Uterus (tissue), 2 donors: ENCODE measurements at regions not wholly inside any gene's neighbourhood (a gene's known extent, or its start where the extent isn't known, plus 50 kb on each side); places are given as distances from the start of the nearest gene placed in this dataset.

Experiments used
- CTCF ChIP-seq, 4 experiments: fragments of 200-600 bp in 2 of 4; fragments of 450-650 bp in 2 of 4; sonication (generic) in 2 of 4; IDR thresholded peaks; one replicate each; pipeline ENCODE4 v1.5.1; 2016 to 2019; ENCODE audit warnings: antibody characterized with exemption in 4 of 4, mild to moderate bottlenecking in 2 of 4, moderate library complexity in 1 of 4
- POLR2A ChIP-seq, 2 donors: fragments of 450-650 bp; IDR thresholded peaks; one replicate each; pipeline ENCODE4 v1.6.1; 2016; ENCODE audit warnings: antibody characterized with exemption in 2 of 2, mild to moderate bottlenecking in 1 of 2, moderate library complexity in 1 of 2

DNA sequence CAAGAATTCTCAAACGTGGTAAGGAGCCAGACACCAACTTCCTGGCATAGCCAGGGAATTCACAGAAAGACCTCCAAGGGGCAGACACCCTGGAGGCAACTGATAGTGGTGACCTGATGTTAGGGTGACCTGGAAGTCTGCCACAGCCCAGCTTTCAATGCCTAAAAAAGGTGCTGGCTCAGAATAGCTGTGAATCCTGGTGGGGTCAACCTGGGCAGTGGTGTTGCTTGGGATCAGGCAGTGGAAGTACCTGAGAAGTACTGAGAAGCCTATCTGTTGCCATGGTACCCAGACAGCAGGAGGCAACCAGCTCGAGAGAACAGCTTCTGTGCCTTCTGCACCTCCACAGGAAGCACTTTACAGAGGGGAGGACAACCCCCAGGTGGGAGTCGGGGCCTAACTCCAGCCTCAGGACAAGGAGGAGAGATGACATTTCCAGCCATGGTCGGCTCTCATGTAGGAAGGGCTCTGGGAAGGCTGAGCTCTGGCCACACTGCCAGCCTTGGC is 55.4 kb upstream of the LARS2 start:
- TF ChIP-seq CTCF (IDR thresholded peaks at IDR 0.05) (no peak), POLR2A (IDR thresholded peaks at IDR 0.05) (no peak)
